ENCODE measurements at regions not wholly inside any gene's neighbourhood (a gene's known extent, or its start where the extent isn't known, plus 50 kb on each side); places are given as distances from the start of the nearest gene placed in this dataset.
"Not testable (repeated sequence)": the region's sequence is repeated elsewhere in the genome, so short reads cannot be mapped to it uniquely, and the experiment has no call there.

GRCh38 chr11:69205743-69206612 is 50.2 kb downstream of the SMIM38 start:
- peak in 1 of 2 donors; percentile 77 for DNase-seq (ENCODE audit: low spot score in 2 of 2)
- TF ChIP-seq POLR2A (IDR thresholded peaks at IDR 0.05) (no peak), CTCF (IDR thresholded peaks at IDR 0.05) (no peak)
- 75 to 85% methylated on average over 24 to 28 of the region's 28 CpGs for WGBS, 2 donors
- H3K4me3 ChIP-seq (ENCODE audit: low read depth, poor library complexity, severe bottlenecking), result no peak overlapping the region
- intact Hi-C loops (cut with DNase I; ENCODE audit: low total_unique reads), result no loop called here

- peak in 1 of 2 donors; percentile 17 for DNase-seq (ENCODE audit: low spot score in 2 of 2)
- intact Hi-C loops (cut with DNase I; ENCODE audit: low total_unique reads); H3K4me3 ChIP-seq (ENCODE audit: low read depth, poor library complexity, severe bottlenecking): not testable (repeated sequence)
- 84 to 95% methylated on average over 6 to 7 of the region's 7 CpGs for WGBS, 2 donors
These were observed 50.9 kb downstream of the SMIM38 start for GRCh38 chr11:69206613-69206965.

GRCh38 chr11:69207165-69207889 is 51.6 kb downstream of the SMIM38 start:
- 88 to 89% methylated on average over 14 of the region's 14 CpGs for WGBS, 2 donors
- peak in 1 of 2 donors; percentile 72 for DNase-seq (ENCODE audit: low spot score in 2 of 2)
- intact Hi-C loops (cut with DNase I; ENCODE audit: low total_unique reads), result no loop called here
- TF ChIP-seq POLR2A (IDR thresholded peaks at IDR 0.05) (no peak), CTCF (IDR thresholded peaks at IDR 0.05) (no peak)
- no peak overlapping the region for H3K4me3 ChIP-seq (ENCODE audit: low read depth, poor library complexity, severe bottlenecking)

GRCh38 chr11:69208190-69209037 is 52.7 kb downstream of the SMIM38 start:
- TF ChIP-seq POLR2A (IDR thresholded peaks at IDR 0.05), result no peak
- TF ChIP-seq CTCF (IDR thresholded peaks at IDR 0.05), result no peak
- no peak overlapping the region for H3K4me3 ChIP-seq (ENCODE audit: low read depth, poor library complexity, severe bottlenecking)
- 88 to 94% methylated on average over 11 of the region's 13 CpGs for WGBS, 2 donors
- intact Hi-C loops (cut with DNase I; ENCODE audit: low total_unique reads), result no loop called here
- DNase-seq (ENCODE audit: low spot score in 2 of 2), result peak in 1 of 2 donors; percentile 42

GRCh38 chr11:69209038-69209350 is 53.3 kb downstream of the SMIM38 start:
- no peak for TF ChIP-seq CTCF (IDR thresholded peaks at IDR 0.05)
- TF ChIP-seq POLR2A (IDR thresholded peaks at IDR 0.05), result no peak
- no peak overlapping the region for H3K4me3 ChIP-seq (ENCODE audit: low read depth, poor library complexity, severe bottlenecking)
- DNase-seq (ENCODE audit: low spot score in 2 of 2), result peak in 1 of 2 donors; percentile 76
- 93 to 95% methylated on average over 8 of the region's 8 CpGs for WGBS, 2 donors
- intact Hi-C loops (cut with DNase I; ENCODE audit: low total_unique reads), result no loop called here
